ENCODE measurements at regions not wholly inside any gene's neighbourhood (a gene's known extent, or its start where the extent isn't known, plus 50 kb on each side); places are given as distances from the start of the nearest gene placed in this dataset.

DNA sequence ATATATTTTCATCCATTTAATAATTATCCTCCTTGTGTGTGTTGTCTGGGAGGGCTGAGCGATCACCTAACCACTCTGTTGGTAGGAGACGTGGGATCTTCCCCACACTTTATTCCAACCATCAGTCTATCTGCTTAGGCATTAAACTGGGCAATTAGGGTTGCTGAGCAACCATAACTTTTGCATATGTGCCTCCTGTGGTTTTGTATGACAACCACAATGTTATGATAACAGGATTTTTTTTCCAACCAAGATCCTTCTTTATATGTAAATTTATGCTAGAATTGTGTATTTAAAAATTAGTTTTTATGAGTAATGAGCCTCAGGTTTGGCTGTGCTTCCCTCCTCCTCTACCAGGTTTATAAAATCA lies 495.0 kb upstream of the MGMT start:
- H3K36me3 ChIP-seq (ENCODE audit: control insufficient read depth, insufficient read depth, low read length) = no peaks in the 10 kb centered on the region
- TF ChIP-seq, protein P1, sequence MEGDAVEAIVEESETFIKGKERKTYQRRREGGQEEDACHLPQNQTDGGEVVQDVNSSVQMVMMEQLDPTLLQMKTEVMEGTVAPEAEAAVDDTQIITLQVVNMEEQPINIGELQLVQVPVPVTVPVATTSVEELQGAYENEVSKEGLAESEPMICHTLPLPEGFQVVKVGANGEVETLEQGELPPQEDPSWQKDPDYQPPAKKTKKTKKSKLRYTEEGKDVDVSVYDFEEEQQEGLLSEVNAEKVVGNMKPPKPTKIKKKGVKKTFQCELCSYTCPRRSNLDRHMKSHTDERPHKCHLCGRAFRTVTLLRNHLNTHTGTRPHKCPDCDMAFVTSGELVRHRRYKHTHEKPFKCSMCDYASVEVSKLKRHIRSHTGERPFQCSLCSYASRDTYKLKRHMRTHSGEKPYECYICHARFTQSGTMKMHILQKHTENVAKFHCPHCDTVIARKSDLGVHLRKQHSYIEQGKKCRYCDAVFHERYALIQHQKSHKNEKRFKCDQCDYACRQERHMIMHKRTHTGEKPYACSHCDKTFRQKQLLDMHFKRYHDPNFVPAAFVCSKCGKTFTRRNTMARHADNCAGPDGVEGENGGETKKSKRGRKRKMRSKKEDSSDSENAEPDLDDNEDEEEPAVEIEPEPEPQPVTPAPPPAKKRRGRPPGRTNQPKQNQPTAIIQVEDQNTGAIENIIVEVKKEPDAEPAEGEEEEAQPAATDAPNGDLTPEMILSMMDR (IDR thresholded peaks at IDR 0.05; ENCODE audit: insufficient read depth, low read length, poor library complexity, severe bottlenecking) = no peak
- DNase-seq (ENCODE audit: low read depth) = no peak

DNA sequence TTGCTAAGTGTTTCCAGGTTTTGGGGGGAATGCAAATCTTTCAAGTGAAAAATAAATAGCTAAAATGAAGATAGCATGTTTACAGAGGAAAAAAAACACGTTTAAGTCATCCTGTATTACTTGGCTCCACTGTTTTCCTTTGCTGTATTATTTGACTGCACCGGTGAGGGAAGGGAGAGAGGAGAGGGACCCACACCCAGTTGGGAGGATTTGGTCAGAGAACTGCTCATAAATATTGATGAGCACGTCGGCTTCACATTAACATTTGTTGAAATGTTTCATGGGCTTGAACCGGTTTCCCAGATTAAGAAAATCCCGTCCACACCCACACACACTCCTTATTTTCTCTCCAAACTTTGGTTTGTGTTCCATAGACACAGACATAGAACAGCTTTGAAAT lies 493.8 kb upstream of the MGMT start:
- no peaks in the 10 kb centered on the region for H3K27me3 ChIP-seq (ENCODE audit: control insufficient read depth, insufficient read depth, low read length)
- no peak for DNase-seq (ENCODE audit: low read depth)
- TF ChIP-seq, protein P1 (IDR thresholded peaks at IDR 0.05; ENCODE audit: insufficient read depth, low read length, poor library complexity, severe bottlenecking) = no peak

More for the DNA sequence above, 495.0 kb upstream of the MGMT start:
- Histone ChIP-seq H3K27me3 (ENCODE audit: control insufficient read depth, insufficient read depth, low read length) (no peaks in the 10 kb centered on the region), H3K4me3 (ENCODE audit: low read depth, low read length) (no peak overlapping the region)

DNA sequence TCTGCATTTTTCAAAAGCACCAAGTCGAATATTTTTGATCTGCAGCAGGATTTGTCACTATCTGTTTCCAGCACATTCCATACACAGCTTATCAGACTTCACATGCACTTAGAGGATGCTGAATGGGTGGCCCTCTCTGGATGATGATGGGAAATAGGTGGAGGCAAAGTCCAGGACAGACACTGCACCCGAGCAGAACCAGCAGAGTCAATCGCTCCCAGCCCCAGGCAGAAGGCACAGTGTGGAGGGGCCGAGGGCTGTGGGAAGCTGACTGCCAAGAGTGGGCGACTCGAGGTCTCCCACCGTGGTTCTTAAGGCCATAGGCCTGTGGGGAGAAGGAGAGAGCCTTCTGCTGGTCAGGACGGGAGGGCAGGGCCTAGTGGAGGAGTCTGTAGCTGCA lies 490.2 kb upstream of the MGMT start:
- Histone ChIP-seq H3K27me3 (ENCODE audit: control insufficient read depth, insufficient read depth, low read length) (no peaks in the 10 kb centered on the region), H3K36me3 (ENCODE audit: control insufficient read depth, insufficient read depth, low read length) (no peaks in the 10 kb centered on the region), H3K4me3 (ENCODE audit: low read depth, low read length) (no peak overlapping the region)
- no peak for DNase-seq (ENCODE audit: low read depth)
- TF ChIP-seq, protein P1 (IDR thresholded peaks at IDR 0.05; ENCODE audit: insufficient read depth, low read length, poor library complexity, severe bottlenecking) = no peak

More for the DNA sequence above, 493.8 kb upstream of the MGMT start:
- H3K36me3 ChIP-seq (ENCODE audit: control insufficient read depth, insufficient read depth, low read length) = no peaks in the 10 kb centered on the region
- no peak overlapping the region for H3K4me3 ChIP-seq (ENCODE audit: low read depth, low read length)

DNA sequence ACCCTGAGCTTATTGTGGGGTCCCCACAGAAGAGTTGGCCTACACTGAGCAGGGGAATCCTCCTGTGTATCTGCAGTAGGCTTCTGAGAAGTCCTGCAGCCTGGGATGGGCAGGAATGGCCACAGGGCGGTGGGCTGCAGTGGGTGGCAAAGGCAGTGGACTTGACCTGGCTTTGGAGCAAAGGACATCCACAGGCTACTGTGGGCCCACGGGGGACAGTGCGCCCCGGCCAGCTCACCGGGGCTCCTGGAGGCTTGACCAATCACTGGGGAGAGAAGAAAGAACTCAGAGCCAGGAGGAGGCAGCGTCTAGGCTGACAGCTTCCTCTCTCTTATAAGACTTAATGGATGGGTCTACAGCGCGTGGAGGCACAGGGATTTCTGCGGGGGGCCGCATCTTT lies 488.8 kb upstream of the MGMT start:
- Histone ChIP-seq H3K27me3 (ENCODE audit: control insufficient read depth, insufficient read depth, low read length) (no peaks in the 10 kb centered on the region), H3K4me3 (ENCODE audit: low read depth, low read length) (no peak overlapping the region), H3K36me3 (ENCODE audit: control insufficient read depth, insufficient read depth, low read length) (no peaks in the 10 kb centered on the region)
- TF ChIP-seq, protein P1 (IDR thresholded peaks at IDR 0.05; ENCODE audit: insufficient read depth, low read length, poor library complexity, severe bottlenecking) = no peak
- no peak for DNase-seq (ENCODE audit: low read depth)

DNA sequence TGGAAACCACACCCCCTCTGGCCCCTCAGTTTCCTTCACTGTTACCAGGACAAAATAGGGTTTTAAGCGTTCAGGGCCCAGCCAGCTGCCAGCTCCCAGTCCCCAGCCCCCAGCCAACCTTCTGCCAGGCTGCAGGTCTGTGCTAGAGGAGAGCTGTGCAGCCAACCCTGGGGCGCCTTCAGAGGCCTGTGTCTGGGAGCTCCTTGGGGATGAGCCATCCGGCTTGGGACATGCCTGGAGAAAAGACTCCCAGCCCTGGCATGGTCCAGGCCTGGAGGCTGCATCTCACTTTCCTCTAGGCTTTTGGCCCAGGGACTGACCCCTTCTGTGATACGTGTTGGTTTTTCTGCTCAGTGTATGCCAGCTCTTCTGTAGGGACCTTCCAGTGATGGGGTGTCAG lies 487.6 kb upstream of the MGMT start:
- Histone ChIP-seq H3K27me3 (ENCODE audit: control insufficient read depth, insufficient read depth, low read length) (no peaks in the 10 kb centered on the region), H3K36me3 (ENCODE audit: control insufficient read depth, insufficient read depth, low read length) (no peaks in the 10 kb centered on the region), H3K4me3 (ENCODE audit: low read depth, low read length) (no peak overlapping the region)
- no peak for DNase-seq (ENCODE audit: low read depth)
- TF ChIP-seq, protein P1 (IDR thresholded peaks at IDR 0.05; ENCODE audit: insufficient read depth, low read length, poor library complexity, severe bottlenecking) = no peak

DNA sequence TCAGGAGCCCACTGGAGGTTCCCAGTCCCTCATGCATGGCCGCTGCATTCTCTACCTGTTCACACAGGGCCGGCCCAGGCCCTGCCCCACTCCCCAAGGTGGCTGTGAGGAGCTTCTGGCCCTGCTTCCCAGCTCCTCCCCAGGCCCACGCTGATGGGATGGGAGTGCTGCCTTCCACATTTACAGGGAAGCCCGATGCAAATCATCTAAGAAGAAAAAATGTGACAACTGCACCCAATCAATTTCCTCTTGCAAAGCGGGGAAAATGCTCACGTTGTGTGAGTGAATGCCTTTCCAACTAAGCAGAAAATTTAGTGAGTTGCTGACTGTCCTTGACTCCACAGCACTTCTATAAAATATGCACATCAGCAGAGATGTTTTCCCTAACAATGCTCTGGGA lies 485.8 kb upstream of the MGMT start:
- TF ChIP-seq, protein P1 (IDR thresholded peaks at IDR 0.05; ENCODE audit: insufficient read depth, low read length, poor library complexity, severe bottlenecking) = no peak
- DNase-seq (ENCODE audit: low read depth) = no peak
- no peaks in the 10 kb centered on the region for H3K36me3 ChIP-seq (ENCODE audit: control insufficient read depth, insufficient read depth, low read length)
- no peak overlapping the region for H3K4me3 ChIP-seq (ENCODE audit: low read depth, low read length)
- H3K27me3 ChIP-seq (ENCODE audit: control insufficient read depth, insufficient read depth, low read length) = no peaks in the 10 kb centered on the region

Measured in kidney epithelial cell (primary cell).